ENCODE measurements at regions not wholly inside any gene's neighbourhood (a gene's known extent, or its start where the extent isn't known, plus 50 kb on each side); places are given as distances from the start of the nearest gene placed in this dataset.

- DNase-seq (ENCODE audit: low read depth), result no peak
Measured at GRCh38 chr12:89857652-89858274, 149.1 kb upstream of the ATP2B1 start.

- peak; percentile 93 for DNase-seq (ENCODE audit: low read depth)
Measured at GRCh38 chr12:89856431-89856830, 147.8 kb upstream of the ATP2B1 start.

GRCh38 chr12:89848732-89849131, 140.1 kb upstream of the ATP2B1 start:
- no peak for DNase-seq (ENCODE audit: low read depth)

GRCh38 chr12:89846473-89847055, 137.9 kb upstream of the ATP2B1 start:
- DNase-seq (ENCODE audit: low read depth), result no peak

DNA sequence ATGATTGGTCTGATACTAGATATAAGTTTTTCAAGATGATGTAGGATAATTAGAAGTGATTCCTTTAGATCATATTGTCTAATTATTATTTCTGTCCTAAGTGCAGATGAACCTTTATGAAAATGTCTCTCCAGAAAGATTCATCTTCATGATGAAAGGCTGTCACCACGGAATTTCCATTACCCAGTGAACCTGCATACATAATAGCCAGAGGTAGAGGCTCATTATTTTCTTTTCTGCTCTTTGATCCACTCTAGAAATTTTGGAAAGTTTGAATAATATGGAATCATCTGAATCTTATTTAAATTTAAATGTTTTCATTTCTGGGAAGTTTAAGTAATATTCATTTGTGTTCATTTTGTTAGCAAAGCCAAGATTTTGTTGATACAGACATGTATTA, 137.1 kb upstream of the ATP2B1 start:
- DNase-seq (ENCODE audit: low read depth), result no peak

DNA sequence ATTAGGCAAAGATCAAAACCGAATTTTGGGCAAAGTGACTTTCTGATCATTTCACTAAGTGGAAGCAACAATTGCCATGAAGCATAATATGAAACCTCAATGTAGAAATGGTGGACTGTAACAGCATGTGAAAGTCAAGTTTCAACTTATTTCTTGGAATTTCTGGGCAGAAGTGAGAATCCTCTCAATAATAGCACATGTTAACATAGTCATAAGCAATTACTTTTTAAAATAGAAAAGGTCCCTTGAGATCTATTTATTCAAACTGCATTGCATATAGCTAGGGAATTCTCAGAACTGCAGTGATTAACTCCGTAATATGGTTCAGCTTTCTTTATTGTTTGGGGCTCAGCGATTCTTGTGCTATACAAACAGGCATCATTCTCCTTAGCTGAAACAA, 136.7 kb upstream of the ATP2B1 start:
- DNase-seq (ENCODE audit: low read depth), result no peak

- DNase-seq (ENCODE audit: low read depth), result no peak
Measured at GRCh38 chr12:89844539-89844938, 135.9 kb upstream of the ATP2B1 start.

- DNase-seq (ENCODE audit: low read depth), result peak; percentile 89
Measured at GRCh38 chr12:89840162-89840922, 131.7 kb upstream of the ATP2B1 start.

DNA sequence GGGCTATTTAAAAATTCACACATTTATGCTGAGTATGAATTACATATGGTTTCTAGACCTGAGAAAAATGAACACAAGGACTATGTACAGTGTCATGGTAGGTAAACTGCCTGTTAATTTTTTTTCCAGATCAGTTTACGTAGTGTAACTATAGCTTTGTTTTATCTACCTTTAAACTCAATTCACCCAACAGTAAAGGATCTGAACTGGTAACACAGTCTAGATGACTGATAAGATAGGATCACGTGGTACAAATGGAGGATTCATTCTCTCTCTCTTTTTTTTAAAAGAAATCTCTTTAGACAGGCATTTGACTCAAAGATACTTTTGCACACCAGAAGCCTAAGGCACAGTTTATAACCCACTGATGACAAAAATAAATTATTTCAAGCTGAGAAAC, 130.8 kb upstream of the ATP2B1 start:
- no peak for DNase-seq (ENCODE audit: low read depth)

- DNase-seq (ENCODE audit: low read depth), result no peak
Measured at GRCh38 chr12:89838833-89839232, 130.2 kb upstream of the ATP2B1 start.

DNA sequence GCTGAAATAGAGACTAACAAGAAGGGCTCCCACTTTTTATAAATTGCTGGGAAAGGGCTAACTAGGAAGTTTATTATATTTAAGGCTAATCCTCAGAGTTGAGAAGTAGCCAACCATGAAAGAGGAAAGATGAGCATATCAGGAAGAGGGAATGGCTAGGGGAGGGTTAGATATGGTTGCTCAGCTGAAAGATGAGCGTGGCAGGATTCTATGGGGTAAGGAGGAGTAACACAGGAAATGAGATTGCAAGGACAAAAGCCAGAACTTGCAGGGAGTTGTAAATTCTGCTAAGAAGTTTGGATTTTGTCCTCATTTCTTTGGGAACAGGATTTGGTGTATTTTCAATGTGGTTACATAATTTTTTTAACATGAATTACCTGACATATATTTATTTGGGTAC, 127.4 kb upstream of the ATP2B1 start:
- peak; percentile 35 for DNase-seq (ENCODE audit: low read depth)

DNA sequence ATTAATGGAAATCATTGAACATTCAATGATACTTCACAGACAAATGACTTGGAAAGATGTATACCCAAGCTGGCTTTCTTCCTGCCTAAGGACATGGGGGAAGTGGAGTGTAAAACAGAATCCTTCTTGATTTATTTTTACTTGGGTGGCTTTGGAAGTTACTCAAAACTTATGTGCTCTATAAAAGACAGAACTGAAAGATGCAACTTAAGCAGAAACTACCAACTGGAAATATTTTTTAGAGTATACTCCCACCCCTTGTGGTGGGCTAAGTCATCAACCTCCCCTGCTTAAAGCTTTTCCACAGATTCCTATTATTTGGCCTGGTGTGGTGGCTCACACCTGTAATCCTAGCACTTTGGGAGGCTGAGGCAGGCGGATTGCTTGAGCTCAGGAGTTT, 126.0 kb upstream of the ATP2B1 start:
- no peak for DNase-seq (ENCODE audit: low read depth)

DNA sequence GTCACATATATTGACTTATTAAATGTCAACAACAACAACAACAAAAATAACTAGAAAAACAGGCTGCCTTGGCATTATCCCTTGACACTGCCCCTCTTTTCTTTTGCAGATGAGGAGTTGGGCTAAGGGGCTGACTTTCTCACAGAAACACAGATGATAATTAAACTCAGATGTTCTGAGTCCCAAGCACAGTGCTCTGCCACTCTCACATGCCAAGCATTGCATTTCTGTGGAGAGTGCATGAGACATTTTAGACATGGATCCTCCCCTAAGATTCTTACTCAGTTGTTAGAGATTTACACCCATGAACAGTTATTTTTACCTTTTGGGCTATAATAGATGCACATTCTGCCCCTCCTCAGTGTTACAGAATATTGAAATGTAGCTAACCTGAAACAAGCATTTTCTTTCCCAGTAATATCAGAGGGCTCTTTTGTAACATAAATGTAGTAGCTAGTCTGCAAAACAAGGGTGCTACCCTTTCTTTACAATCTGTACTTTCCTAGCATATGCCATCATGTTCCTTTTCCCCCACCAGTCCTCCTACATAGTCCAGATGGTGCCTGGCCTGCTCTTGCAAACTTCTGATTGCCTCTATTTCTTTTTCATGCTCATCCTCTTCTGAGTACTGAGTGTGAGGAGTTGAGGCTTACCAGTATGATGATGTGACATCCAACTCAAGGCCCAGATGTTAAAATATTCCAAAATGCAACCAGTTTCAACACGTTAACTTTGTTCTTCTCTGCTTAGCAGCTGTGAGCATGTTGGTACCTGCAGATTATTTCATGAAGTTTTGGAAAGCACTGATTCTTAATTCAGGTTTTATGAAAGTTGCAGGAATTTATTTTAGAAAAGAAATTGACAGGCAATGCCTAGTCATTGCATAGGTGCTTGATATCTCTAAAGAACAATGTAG, 125.0 kb upstream of the ATP2B1 start:
- no peak for DNase-seq (ENCODE audit: low read depth)

DNA sequence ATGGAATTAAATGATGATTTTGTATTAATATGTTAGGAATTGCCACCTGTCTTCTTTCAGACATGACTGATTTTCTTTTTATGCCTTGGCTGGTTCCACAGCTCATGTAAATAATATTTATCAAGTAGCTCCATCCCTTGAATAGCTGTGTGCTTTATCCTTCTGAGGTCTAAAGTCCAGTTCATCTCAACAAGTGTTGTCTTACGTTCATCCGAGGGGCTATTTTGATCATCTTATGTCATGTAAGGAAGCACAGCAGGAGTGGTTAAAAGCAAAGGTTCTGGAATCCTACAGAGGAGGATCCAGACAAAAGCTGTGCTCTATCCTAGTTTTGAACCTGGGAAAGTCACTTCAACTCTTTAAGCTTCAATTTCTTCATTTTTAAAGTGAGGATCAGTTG, 123.7 kb upstream of the ATP2B1 start:
- DNase-seq (ENCODE audit: low read depth), result no peak

- DNase-seq (ENCODE audit: low read depth), result no peak
Measured at GRCh38 chr12:89831310-89832095, 122.9 kb upstream of the ATP2B1 start.

DNA sequence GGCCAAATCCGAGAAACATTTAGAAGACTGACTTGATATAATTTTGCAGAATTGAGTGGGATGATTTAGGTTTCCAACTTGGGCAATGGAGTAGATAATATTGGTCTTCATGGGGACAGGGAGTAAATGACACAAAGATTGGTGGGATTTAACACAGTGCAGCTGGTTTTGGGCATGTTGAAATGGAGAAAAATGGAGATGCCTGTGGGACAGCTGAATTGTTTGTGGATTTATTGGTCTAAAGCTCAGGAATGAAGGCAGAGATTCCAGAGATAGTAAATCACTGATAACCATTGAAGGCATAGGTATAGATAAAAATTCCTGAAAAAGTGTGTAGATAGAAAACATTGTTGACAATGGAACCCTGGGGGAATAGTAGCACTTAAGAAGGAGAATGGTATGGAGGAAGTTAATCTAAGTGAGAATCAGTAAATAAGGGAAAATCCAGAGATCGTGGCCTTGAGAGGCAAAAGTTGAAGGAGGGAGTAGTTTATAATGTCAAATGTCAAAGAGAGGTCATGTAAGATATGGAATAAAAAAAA, 120.9 kb upstream of the ATP2B1 start:
- peak; percentile 31 for DNase-seq (ENCODE audit: low read depth)

- DNase-seq (ENCODE audit: low read depth), result no peak
Measured at GRCh38 chr12:89828575-89828974, 119.9 kb upstream of the ATP2B1 start.

- no peak for DNase-seq (ENCODE audit: low read depth)
Measured at GRCh38 chr12:89827592-89827991, 119.0 kb upstream of the ATP2B1 start.

DNA sequence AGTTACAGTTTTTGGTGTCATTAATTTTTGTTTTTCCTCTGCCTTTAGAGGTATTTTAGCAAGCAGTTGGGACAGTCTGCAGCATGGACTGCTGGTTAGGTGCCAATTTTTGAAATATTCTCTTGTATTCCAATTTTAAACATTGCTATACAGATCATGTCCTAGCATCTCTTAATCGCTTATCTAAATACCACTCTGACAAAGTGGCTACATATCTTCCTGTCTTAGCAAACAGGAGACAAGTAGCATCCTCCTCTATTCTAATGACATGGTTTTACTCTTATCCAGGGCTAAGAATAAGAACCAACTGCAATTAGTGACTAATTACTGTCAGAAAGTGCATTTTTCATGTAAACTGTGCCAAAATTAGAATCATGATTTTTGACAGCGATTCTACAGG, 117.8 kb upstream of the ATP2B1 start:
- no peak for DNase-seq (ENCODE audit: low read depth)

- DNase-seq (ENCODE audit: low read depth), result peak; percentile 83
Measured at GRCh38 chr12:89825591-89826449, 117.2 kb upstream of the ATP2B1 start.

Measured in amniotic epithelial cell (primary cell).